ENCODE measurements at regions not wholly inside any gene's neighbourhood (a gene's known extent, or its start where the extent isn't known, plus 50 kb on each side); places are given as distances from the start of the nearest gene placed in this dataset.

DNA sequence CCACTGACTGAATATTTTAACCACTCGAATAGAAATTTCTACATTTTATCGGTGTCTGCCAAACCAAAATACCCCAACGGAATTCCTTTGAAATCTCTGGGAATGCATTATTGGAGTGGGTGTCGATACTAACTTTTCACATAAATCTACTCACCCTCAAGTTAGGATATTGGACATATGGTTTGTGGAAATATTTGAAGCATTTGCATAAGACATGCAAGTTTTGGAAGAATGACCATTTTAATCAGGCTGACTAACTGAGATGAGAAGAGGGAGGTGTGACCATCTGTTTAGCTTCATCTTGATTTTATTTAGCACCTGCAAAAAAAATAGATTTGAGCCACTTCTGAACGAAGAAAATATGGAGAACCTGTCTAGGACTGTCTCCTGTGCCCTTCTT lies 61.2 kb downstream of the KLF6 start:
- DNase-seq (ENCODE audit: extremely low read depth in 1 of 11, low read depth in 9 of 11, low spot score in 4 of 11), result no peak

GRCh38 chr10:3720228-3721019 lies 64.6 kb downstream of the KLF6 start:
- no peak for DNase-seq (ENCODE audit: extremely low read depth in 1 of 11, low read depth in 9 of 11, low spot score in 4 of 11)

DNA sequence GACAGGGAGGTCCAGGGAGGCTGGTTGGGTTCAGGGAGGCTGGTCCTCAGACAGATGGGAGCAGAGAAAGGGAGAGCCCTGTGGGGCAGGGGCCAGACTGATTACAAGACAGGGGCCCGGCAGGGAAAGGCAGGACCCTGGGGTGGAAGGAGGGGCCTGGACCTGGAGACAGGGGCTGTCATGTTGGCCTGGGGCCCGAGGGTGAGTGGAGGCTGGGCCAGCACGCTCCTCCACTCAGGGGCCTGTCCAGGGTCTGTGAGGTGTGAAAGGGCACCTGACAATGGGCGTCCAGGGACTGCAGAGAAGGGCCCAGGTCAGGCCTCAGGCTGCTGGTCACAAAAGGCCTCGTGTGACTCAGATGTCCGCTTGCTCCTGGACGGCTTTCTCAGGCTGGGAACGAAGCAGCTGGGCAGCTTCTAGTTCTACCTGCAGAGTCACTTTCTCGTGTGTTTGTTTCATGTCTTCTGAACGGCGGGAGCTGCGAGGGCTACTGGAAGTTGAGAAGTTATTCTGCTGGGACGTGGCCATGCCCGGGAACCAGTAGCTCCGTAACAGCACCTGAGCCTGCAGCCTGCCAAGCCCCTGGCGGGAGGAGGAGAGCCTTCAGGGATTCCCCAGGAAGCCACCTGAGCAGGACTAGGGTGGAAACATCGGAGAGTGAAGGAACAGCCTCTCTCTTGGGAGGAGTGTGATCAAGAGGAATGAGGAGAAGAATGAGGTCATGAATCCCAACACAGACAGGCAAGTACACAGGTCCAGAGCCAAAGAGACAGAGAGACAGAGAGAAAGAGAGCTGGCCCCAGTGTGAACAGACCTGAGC lies 65.8 kb downstream of the KLF6 start:
- DNase-seq (ENCODE audit: extremely low read depth in 1 of 11, low read depth in 9 of 11, low spot score in 4 of 11), result no peak

DNA sequence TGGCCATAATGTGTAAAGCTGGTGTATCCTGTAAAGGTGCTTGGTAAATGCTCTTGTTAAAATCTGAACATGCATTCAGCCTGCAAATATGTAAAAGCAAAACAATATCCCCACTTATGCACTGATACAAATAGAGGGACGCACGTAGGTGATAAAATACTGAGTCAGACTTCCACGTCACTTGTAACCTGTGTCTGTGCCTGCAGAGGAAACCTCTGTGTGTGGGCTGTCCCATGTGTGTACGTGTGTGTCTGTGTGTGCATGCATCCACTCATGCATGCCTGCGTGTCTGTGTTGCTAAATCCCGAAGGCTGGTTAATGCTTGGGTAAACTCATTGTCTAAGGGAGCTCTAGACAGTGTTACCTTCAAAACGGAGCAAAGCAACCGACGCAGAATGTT lies 68.9 kb downstream of the KLF6 start:
- DNase-seq (ENCODE audit: extremely low read depth in 1 of 11, low read depth in 9 of 11, low spot score in 4 of 11), result no peak

DNA sequence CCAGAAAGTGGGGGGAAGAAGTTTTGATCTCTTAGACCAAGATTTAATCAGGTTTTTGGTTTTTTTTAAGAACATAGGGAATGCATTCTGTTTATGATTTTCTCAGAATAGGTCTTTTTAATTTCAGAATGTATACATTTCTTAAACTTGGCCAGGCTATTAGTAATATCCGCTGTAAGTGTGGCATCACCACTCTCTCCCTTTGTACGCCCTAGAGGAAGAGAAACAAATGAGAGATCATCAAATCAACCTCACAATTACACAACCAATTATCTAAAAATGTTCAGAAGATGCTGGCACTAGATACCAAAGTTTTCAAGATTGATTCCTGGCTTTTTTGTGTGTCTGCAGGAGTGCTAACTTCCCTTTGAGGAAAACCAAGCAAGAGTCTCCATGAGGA lies 70.0 kb downstream of the KLF6 start:
- DNase-seq (ENCODE audit: extremely low read depth in 1 of 11, low read depth in 9 of 11, low spot score in 4 of 11), result no peak

GRCh38 chr10:3714531-3714930 lies 70.5 kb downstream of the KLF6 start:
- DNase-seq (ENCODE audit: extremely low read depth in 1 of 11, low read depth in 9 of 11, low spot score in 4 of 11), result no peak

GRCh38 chr10:3712707-3713106 lies 72.3 kb downstream of the KLF6 start:
- DNase-seq (ENCODE audit: extremely low read depth in 1 of 11, low read depth in 9 of 11, low spot score in 4 of 11), result no peak

DNA sequence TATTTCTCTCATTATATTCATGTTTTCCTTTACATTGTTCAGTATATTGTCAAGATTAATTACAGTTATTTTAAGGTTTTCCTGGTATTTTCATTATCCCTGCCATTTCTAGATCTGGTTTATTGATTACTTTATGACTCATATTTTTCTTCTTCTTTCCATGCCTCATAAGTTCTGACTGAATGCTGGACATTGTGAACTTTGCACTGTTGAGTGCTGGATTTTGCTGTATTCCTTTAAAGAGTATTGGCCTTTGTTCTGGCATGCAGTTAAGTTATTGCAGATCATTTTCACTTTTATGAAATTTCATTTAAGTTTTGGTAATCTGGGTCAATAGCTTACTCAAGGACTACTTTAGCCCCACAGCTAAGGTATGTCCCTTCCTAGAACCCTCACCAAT lies 73.1 kb downstream of the KLF6 start:
- DNase-seq (ENCODE audit: extremely low read depth in 1 of 11, low read depth in 9 of 11, low spot score in 4 of 11), result no peak

GRCh38 chr10:3710764-3711163 lies 74.2 kb downstream of the KLF6 start:
- no peak for DNase-seq (ENCODE audit: extremely low read depth in 1 of 11, low read depth in 9 of 11, low spot score in 4 of 11)

DNA sequence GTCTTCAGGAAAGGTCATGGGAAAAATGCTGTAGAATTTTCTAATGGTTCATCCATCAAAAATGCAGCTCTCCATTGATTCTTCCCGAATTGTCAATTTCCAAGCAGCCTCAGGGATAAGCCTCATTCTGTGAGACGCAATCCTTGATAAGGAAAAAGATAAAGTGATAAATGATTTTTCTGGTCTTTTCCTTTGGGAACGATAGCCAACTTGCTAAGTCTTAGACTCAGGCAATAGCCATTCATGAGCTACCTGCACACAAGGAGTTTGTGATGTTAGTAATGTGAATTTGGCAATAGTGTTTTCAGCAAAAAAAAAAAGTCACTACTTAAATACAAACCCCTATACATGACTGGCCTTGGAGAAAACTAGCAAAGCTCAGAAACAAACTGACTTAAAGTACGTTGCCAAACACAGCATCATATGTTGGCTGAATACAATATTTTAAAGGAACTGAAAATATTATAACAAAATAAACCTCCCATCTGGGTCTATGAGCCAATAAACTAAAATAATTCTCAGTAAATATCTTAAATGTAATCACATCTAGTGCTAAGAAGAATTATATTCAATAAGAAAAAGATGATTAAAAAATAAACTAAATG lies 75.5 kb downstream of the KLF6 start:
- DNase-seq (ENCODE audit: extremely low read depth in 1 of 11, low read depth in 9 of 11, low spot score in 4 of 11), result no peak

DNA sequence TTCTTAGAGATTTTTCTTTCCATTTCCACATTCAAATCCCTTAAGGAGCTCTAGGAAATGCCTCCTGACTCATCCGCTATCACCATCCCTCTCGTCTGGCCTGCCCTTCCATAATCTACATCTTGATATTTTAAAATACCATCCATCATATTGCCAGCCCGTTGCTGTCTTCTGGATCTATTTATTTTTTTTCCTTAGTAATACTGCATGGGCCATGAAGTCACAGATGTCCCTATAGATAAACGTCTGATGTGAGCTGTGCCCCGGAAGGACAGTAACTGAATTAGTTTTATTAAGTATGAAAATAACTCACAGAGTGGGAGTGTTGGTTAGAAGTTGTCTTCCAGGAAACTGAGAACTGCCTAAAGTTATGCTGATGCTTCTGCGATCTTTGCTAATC lies 76.2 kb downstream of the KLF6 start:
- no peak for DNase-seq (ENCODE audit: extremely low read depth in 1 of 11, low read depth in 9 of 11, low spot score in 4 of 11)

GRCh38 chr10:3704565-3705325 lies 80.3 kb downstream of the KLF6 start:
- DNase-seq (ENCODE audit: extremely low read depth in 1 of 11, low read depth in 9 of 11, low spot score in 4 of 11), result no peak

DNA sequence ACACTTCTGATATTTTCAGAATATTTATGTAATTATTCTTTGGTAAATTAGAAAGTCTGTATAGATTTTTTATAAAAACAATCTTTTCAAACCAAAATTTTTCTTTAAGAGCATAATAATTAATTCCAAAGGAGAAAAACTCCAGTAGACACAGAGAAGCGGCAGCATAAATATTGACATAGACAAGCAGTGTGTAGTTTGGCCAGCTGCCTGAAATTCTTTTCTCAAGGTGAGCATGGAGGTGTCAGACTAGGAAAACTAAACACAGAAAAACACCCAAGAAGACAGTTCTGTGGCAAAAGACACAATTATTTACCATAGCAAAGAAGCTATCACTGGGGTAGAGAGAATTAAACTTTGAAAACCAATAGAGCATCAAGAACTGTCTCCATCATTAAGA lies 82.4 kb downstream of the KLF6 start:
- peak in 2 of 11 donors; percentile 12 to 35 for DNase-seq (ENCODE audit: extremely low read depth in 1 of 11, low read depth in 9 of 11, low spot score in 4 of 11)

- DNase-seq (ENCODE audit: extremely low read depth in 1 of 11, low read depth in 9 of 11, low spot score in 4 of 11), result no peak
Observed at GRCh38 chr10:3702056-3702546, 82.9 kb downstream of the KLF6 start.

DNA sequence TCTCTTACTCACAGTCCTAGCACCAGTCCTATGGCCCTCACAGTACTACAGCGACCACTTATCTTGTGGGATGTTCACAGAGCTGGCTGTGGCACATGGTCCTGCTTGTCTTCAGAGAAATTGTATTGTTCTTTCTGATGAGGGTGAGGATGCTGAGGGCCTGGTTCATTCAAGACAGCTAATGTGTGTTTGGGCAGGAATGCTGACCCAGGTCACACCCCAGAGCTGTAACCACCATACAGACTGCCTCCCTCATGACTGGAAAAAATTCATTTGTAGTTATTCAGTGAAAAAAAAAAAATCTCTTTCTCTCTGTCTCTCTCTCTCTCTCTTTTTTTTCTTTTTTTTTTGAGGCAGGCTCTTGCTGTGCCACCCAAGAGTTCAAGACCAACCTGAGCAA lies 83.5 kb downstream of the KLF6 start:
- DNase-seq (ENCODE audit: extremely low read depth in 1 of 11, low read depth in 9 of 11, low spot score in 4 of 11), result no peak

GRCh38 chr10:3700531-3701076 lies 84.4 kb downstream of the KLF6 start:
- DNase-seq (ENCODE audit: extremely low read depth in 1 of 11, low read depth in 9 of 11, low spot score in 4 of 11), result no peak

DNA sequence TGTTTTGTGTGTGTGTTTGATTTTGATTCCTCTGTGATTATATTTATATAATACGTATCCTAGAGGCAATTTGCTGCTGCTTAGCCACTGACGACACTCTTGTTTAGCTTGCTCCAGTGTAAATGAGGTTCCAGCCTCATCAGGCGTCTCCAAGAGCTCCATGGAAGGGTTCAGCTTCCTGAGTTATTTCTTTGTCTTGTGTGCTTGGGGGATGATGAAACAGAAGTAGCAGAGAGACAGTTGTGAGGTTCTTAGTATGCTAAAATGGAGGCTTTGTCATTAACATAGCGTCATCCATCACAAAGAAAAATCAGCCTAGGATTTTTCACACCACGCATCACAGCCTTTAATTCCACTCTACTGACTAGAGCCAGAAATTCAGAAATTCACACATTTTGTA lies 85.1 kb downstream of the KLF6 start:
- DNase-seq (ENCODE audit: extremely low read depth in 1 of 11, low read depth in 9 of 11, low spot score in 4 of 11), result no peak

- no peak for DNase-seq (ENCODE audit: extremely low read depth in 1 of 11, low read depth in 9 of 11, low spot score in 4 of 11)
Observed at GRCh38 chr10:3698312-3698711, 86.7 kb downstream of the KLF6 start.

- DNase-seq (ENCODE audit: extremely low read depth in 1 of 11, low read depth in 9 of 11, low spot score in 4 of 11), result no peak
Observed at GRCh38 chr10:3693698-3694080, 91.3 kb downstream of the KLF6 start.

Data from renal cortex interstitium (tissue), 11 donors.